Keratinocyte (primary cell): ENCODE measurements at regions not wholly inside any gene's neighbourhood (a gene's known extent, or its start where the extent isn't known, plus 50 kb on each side); places are given as distances from the start of the nearest gene placed in this dataset.
"Not testable (repeated sequence)": the region's sequence is repeated elsewhere in the genome, so short reads cannot be mapped to it uniquely, and the experiment has no call there.

ENCODE experiments used
- CTCF ChIP-seq, 3 experiments: IDR thresholded peaks in 1 of 3; conservative IDR thresholded peaks in 1 of 3; optimal IDR thresholded peaks in 1 of 3; 2 replicates in 2 of 3; 3 replicates in 1 of 3; pipeline versions ENCODE3 to v1.5.1; 2011; ENCODE audit warnings: low read length in 3 of 3, mild to moderate bottlenecking in 3 of 3, moderate library complexity in 2 of 3, control low read depth in 1 of 3, inconsistent platforms in 1 of 3; ENCODE audit not compliant: insufficient read depth in 2 of 3; ENCODE audit errors: extremely low read depth in 1 of 3
- EZH2 ChIP-seq: IDR thresholded peaks from one replicate; pipeline ENCODE4 v1.6.1; 2012; ENCODE audit warnings: inconsistent platforms, mild to moderate bottlenecking, low read length, moderate library complexity

- TF ChIP-seq CTCF (optimal IDR thresholded peaks at IDR 0.05 in 1 of 3, IDR thresholded peaks at IDR 0.05 in 1 of 3, conservative IDR thresholded peaks at IDR 0.05 in 1 of 3; ENCODE audit: extremely low read depth in 1 of 3, insufficient read depth in 2 of 3, low read length in 3 of 3); EZH2: not testable (repeated sequence)
Measured at GRCh38 chr16:33966855-33967254, 507.4 kb downstream of the TP53TG3F start.
